HG02943 (cell line): ENCODE measurements at regions not wholly inside any gene's neighbourhood (a gene's known extent, or its start where the extent isn't known, plus 50 kb on each side); places are given as distances from the start of the nearest gene placed in this dataset.
"Not testable (repeated sequence)": the region's sequence is repeated elsewhere in the genome, so short reads cannot be mapped to it uniquely, and the experiment has no call there.

Experiments
- ATAC-seq: cut with Tn5 transposase; IDR thresholded peaks from one replicate; pipeline ENCODE4 v1.9.1; 2021; ENCODE audit warnings: mild to moderate bottlenecking, low read depth, moderate library complexity; ENCODE audit not compliant: unreplicated experiment

- ATAC-seq: not testable (repeated sequence)
These were observed 74.0 kb downstream of the TMEM121 start for GRCh38 chr14:105600195-105600938.

DNA sequence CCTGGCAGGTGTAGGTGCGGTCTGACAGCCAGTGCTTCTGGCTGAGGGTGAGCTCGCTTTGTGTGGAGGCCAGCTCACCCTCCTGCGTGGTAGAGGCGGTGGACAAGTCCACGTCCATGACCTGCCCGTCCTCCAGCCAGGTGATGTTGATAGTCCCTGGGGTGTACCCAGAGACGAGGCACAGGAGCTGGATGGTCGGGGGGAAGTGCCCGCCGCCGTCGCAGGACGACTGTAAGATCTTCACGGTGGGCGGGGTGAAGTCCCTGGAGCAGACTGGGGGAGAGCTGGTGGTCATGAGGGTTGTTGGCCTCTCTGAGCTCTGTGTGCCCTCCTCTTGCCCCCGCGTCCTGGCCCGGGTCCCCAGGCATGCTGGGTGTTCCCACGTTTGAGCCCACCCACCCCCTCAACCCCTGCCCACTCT, 74.6 kb downstream of the TMEM121 start:
- ATAC-seq: no peak

GRCh38 chr14:105601360-105602242, 75.2 kb downstream of the TMEM121 start:
- ATAC-seq: no peak

DNA sequence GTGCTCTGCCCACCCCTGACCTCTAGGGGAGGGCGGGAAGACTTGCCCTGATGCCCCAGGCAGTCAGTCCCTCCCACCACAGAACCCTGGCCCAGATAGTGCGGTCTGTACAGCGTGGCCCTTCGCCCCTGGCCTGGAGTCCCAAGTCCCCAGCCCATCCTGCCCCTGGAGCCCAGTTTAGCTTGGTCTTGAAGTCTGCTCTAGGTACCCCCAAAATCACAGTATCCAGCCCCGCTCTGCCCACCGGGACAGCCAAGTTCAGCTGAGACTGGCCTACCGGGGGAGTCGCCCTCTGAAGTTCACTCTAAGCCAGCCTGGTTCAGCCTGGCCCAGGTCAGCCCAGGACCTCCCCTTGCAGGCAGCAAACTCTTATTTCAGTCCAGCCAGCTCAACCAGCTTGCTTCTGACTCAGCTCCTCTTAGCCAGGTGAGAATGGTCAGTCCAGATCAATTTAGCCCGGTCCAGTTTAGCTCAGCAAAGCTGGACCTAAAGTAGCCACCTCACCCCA, 75.9 kb downstream of the TMEM121 start:
- ATAC-seq: no peak

- ATAC-seq: no peak
These were observed 76.7 kb downstream of the TMEM121 start for GRCh38 chr14:105602799-105603793.

- not testable (repeated sequence) for ATAC-seq
These were observed 78.4 kb downstream of the TMEM121 start for GRCh38 chr14:105604531-105605463.

GRCh38 chr14:105605464-105606304, 79.3 kb downstream of the TMEM121 start:
- ATAC-seq: no peak

DNA sequence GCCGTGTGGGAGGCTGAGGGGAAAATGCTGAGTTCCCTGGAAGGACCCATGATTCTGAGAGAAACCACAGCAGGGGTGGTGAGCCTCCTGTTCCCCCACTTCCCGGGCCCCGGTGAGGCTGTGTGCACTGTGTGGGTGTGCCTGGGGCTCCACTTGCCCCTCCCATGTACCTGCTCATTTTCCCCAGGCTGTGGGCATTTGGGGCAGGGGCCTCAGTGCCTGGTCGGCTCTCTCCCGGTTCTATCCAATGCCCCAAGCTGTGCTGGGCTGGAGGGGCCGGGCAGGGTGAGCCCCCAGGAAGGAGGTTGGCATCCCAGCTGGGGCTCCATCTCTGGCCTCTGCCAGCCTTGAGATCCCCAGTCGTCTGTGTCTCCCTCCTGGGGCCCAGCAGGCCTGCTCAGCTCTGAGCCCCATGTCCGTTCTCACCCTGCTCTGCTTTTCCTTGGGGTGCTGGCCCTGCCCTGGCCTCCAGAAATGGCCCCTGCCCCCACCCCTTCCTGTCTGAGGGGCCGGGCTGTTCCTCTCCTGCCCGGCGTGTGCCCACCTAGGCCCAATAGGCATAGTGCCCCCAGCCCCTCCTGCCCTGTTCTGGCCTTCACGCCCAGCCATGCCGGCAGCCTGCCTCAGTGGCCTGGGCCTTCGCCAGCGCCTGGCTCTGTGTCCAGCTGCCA, 80.1 kb downstream of the TMEM121 start:
- ATAC-seq: not testable (repeated sequence)

DNA sequence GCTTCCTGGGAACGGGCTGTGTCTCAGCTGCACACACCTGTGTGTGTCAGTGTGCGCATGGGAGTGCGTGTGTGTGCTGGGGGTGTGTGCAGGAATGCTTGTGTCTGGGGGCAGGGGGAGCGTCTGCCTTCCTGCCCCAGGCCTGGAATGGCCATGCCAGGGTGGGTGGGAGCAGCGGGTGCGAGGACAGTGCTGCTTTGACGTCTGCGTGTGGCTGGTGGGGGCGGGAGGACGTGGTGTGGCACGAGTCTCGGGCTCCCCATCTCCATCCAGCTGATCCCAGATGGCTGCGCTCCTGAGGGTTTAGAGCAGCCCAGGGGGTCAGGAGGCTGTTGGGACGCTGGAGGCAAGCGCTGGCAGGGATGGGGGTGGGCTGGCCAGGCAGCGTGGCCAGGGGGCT, 80.6 kb downstream of the TMEM121 start:
- not testable (repeated sequence) for ATAC-seq

- ATAC-seq: not testable (repeated sequence)
These were observed 88.6 kb downstream of the TMEM121 start for GRCh38 chr14:105614987-105615386.

GRCh38 chr14:105615986-105616801, 89.8 kb downstream of the TMEM121 start:
- not testable (repeated sequence) for ATAC-seq

GRCh38 chr14:105616802-105617192, 90.4 kb downstream of the TMEM121 start:
- ATAC-seq: no peak

DNA sequence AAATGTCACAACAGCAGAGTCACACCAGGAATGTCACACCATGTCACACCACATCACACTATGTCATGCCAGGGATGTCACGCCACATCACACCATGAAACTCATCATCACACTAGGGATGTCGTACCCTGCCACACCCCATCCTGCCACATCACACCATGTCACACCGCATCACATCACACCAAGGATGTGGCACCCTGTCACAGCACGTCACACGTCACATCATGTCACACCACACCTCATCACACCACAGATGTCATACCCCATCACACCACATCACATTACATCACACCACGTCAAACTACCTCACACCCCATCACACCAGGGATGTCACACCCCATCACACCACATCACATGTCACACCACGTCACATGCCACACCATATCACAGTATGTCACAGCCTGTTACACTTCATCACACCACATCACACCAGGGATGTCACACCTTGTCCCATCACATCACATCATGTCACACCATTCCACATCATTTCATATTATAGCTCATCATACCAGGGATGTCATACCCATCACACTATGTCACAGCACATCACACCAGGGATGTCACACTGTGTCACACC, 90.9 kb downstream of the TMEM121 start:
- ATAC-seq: no peak

GRCh38 chr14:105617805-105618204, 91.4 kb downstream of the TMEM121 start:
- ATAC-seq: not testable (repeated sequence)

DNA sequence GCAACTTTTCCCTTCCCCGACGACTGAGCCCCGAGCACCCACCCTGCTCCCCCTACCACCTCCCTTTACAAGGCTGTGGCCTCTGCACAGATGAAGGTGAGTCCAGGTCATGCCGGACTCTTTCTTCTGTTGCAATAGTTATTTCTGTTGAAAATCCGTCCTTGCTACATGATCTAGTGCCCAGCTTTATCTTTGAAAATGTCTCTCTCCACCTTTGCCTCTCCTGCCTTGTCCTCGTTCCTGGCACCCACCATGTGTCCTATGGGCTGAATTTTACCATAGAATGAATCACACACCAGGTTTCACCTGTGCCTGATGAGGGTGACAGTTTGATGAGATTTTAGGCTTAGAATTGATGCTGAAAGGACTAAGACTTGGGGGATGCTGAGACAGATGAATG, 92.9 kb downstream of the TMEM121 start:
- not testable (repeated sequence) for ATAC-seq

DNA sequence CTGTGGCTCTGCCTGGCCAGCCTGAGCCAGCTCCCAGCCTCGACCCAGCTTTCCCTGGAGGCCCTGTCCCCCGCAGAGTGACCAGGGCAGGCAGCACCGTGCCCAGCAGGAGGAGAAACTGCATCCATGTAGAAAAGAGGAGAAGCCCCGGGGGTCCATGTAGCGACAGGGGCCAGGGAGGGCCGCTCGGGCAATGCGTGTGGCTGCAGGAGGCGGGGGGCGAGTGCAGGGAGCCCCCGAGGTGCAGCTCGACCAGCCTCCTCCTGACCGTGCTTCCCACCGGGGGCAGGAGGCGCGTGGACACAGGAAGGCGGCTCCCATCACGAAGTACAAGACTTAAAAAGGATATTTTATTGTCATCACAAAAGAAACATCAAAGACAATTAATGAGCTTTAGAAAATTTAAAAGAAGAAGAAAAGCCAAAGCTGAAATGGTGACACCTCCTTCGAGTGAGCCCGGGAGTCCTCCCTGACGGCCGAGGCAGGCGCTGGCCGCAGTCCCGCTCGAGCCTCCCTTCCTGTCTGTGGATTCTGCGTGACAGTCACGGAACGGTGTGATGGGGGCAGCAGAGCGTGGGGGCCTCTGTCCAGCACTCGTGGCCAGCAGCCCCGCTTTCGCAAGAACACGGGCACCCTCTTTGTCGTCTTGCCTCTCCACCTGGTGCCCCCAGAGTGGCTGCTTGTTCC, 93.9 kb downstream of the TMEM121 start:
- ATAC-seq: not testable (repeated sequence)
